ENCODE measurements at regions not wholly inside any gene's neighbourhood (a gene's known extent, or its start where the extent isn't known, plus 50 kb on each side); places are given as distances from the start of the nearest gene placed in this dataset.

- no peak for DNase-seq
These were observed 207.9 kb downstream of the GLI2 start for GRCh38 chr2:120943403-120944034.

GRCh38 chr2:120944575-120944974 lies 208.9 kb downstream of the GLI2 start:
- no peak for DNase-seq

- no peak for DNase-seq
These were observed 209.4 kb downstream of the GLI2 start for GRCh38 chr2:120945091-120945490.

DNA sequence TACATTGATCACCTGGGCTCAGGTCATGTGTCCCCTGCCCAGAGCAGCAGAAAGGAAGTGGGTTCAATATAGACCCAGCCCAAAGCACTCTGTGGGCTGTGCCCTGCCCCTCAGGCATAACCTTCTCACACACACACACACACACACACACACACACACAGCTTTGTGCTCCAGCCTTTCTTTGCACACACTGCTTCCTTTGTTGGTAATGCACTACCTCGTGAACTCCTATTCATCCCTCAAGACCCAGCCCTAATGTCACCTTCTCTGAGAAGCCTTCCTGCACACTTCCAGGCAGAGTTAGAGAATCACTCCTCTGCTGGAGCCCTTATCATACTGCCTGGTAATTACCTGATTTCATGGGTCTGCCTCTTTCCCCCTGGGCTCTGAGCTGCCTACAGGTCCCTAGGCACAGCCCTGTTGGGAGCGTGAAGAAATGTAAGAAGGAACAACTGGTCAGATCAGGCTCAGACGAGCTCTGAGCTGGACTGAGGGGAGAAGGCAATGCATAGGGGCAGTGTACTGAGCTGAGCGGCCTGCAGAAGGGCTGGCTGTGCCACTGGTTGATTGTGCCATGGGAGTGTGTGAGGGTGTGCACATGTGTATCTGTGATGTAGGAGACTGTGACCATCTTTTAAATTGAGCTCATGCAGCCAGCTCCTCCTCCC lies 210.3 kb downstream of the GLI2 start:
- DNase-seq = no peak

DNA sequence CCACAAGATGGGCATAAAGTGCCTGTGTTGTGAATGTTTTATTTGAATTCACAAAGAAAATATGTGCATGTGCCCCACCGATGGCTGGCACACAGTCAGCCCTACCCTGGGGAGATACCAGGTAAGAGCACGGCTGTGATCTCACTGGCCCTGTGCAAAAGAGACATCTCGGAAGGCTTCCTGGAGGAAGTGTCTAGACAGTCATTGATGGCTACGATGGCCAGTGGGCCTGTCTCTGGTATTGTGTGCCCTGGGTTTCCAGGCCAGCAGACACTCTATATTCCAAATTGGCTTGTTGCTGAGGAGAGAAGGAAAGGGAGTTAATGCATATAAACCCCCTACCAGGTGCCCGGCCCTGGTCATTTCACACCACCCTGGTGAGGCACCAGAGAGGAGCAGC lies 211.7 kb downstream of the GLI2 start:
- DNase-seq = no peak

DNA sequence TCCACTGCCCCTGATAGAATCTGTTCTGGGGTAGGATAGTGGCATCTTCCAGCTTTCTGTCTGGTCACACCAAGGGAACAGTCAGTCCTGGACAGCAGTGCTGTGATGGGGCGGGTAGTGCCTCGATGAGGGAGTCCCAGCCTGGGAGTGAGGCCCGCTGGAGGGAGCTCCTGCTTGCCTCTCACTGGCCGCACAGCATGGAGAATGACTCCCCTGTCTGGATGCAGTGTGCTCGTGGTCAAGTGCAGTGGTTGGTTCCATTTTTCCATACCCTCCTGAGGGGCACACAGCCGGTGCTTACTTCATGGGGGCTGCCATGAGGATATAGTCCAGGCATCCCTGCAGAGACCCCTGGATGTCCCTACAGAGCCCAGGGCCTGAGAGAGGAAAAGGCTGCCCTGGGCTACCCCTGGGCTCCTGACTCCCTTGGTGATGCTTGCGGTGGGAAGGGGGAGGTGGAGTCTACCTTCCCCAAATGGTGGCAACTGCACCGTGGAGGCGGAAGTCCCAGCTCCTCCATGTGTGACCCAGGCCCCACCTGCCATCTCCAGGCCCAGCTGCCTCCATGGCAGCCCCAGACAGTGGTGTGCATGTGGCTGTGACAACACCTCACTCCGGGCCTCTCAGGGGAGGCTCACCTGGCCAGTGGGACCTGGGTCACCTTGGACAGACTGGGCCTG lies 212.5 kb downstream of the GLI2 start:
- DNase-seq = no peak

DNA sequence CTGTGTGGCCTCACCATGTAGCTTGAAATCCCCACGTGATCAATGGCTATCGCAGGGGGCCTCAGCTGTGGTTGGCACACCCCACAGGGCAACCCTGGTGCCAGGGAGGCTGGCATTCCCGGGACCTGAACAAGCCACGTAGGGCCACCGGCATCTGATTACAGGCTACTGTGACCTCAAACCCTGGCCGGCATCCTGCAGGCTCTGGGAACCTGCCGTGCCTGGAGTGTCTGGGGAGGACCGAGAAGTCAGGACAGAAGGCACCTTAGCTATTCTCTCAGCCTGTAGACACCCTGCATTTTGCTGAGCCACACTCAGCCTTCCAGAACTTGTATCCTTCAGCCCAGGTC lies 213.0 kb downstream of the GLI2 start:
- no peak for DNase-seq

GRCh38 chr2:120949027-120949956 lies 213.6 kb downstream of the GLI2 start:
- DNase-seq = no peak

GRCh38 chr2:120949957-120950590 lies 214.4 kb downstream of the GLI2 start:
- no peak for DNase-seq

DNA sequence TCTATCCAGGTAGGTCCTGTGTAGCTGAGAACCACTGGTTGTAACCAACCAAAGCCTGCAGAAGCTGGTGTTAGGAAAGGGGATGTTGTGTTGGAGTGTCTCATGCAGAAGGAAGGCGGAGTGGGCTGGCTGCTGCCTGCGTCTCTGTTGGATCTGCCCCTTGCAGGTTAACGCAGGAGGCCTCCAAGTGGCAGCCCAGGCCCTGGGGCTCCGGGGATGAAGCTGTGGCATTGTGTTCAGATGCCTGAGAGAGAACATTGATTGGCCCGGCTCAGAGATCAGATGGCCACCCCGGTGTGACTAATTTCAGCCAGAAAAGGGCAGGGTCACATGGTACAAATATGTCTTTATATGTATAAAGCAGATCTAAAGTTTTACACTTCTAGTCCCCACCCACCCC lies 216.0 kb downstream of the GLI2 start:
- no peak for DNase-seq

GRCh38 chr2:120952318-120952717 lies 216.7 kb downstream of the GLI2 start:
- DNase-seq = no peak

- DNase-seq = no peak
These were observed 217.5 kb downstream of the GLI2 start for GRCh38 chr2:120953066-120953756.

DNA sequence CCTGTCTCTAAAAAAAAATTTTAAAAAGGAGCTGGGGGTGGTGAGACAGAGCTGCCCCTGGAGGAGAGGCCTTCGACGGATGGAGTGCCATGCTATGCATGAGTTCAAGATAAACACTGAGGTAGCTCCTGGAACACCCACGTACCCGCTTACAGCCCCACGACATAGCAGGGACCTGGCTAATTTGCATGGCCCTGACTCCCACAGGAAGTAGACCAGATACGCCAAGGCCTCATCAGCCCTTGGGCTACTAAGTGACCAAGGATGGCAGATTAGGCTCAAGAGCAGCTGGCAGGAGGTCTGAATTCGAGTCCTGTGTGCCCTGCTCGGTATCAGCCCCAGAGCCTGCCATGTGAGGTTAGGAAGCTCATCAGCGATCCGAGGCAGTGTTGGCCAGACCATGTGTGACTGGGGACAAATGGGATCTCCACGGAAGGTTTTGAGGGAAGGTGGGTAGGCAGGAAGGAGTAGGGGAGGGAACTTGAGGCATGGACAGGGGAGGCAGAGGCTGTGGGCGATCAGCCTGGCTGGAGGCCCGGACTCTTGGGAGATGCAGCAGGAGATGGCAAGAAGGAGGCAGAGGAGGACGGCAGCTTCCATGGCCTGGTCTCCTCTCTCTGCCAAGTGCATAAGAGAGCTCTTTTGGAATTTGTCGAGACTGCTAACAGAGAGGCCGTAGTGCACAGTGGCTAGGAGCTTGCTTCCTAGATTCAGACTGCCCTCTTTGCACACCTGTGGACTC lies 218.3 kb downstream of the GLI2 start:
- no peak for DNase-seq

GRCh38 chr2:120954939-120955338 lies 219.3 kb downstream of the GLI2 start:
- DNase-seq = no peak

GRCh38 chr2:120955427-120955826 lies 219.8 kb downstream of the GLI2 start:
- no peak for DNase-seq

GRCh38 chr2:120956486-120957156 lies 221.0 kb downstream of the GLI2 start:
- no peak for DNase-seq

GRCh38 chr2:120957905-120958304 lies 222.2 kb downstream of the GLI2 start:
- DNase-seq = no peak

GRCh38 chr2:120958623-120959366 lies 223.1 kb downstream of the GLI2 start:
- no peak for DNase-seq

GRCh38 chr2:120959426-120959825 lies 223.8 kb downstream of the GLI2 start:
- DNase-seq = no peak

DNA sequence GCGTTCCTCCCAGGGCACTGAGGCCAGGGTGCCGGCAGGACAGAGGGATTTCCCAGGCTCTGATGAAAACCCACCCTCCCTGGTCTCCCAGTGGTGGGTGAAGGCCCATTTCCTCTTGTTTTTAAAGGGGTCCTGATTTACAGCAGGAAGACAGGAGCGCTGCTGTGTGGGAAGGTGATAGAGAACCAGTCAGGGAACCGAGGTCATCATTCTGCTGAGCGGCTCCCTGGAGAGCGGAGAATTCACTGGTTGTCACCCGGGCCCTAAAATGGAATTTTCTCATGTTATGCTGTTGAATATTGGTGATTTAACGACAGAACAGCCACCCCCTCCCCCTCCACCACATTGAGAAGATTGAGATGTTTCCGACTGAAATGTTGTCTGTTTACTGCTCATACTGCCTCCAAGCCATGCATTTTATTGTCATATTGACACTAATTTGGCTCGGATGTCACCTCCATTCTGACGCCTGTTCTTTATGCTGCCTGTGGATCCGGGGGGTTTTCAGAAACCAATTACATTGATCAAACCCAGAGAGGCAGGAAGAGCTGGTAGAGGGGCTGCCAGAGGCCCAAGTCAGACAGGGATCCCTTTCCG lies 225.2 kb downstream of the GLI2 start:
- DNase-seq = no peak

Measured in activated naive CD4-positive, alpha-beta T cell treated with Interleukin-2 at 50 U/mL for 16 hours (primary cell).